HG03139 (cell line): ENCODE measurements at regions not wholly inside any gene's neighbourhood (a gene's known extent, or its start where the extent isn't known, plus 50 kb on each side); places are given as distances from the start of the nearest gene placed in this dataset.

Experiments used
- ATAC-seq: cut with Tn5 transposase; IDR thresholded peaks from one replicate; pipeline ENCODE4 v1.9.1; 2021; ENCODE audit not compliant: unreplicated experiment

DNA sequence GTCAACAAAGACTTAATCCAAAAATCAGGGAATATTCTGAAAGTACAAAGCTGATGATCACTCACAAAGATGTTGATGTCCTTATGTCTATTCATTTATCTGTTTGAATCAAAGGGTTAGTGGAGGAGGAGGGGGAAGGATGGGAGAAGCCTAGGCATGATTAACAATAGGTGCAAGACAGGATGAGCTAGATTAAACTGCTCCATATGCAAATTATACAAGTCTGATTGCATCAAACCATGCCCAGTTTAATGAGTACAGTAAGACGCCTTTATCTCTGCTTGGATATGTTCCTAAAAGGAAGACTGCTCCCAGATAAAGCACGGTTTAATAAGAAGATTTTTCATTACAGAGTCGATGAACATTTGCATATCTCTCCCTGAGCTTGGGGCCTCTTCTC lies 626.4 kb upstream of the NOX3 start:
- no peak for ATAC-seq

DNA sequence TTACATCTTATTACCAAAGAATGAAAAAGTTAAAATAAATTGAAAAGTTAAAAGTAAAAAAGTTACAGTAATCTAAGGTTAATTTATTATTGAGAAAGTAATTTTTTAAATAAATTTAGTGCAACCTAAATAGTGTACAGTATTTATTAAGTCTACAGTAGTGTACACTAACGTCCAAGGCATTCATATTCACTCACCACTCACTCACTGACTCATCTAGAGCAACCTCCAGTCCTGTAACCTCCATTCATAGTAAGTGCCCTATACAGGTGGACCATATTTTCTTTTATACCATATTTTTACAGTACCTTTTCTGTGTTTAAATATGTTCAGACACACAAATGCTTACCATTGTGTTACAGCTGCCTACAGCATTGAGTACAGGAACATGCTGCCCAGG lies 624.7 kb upstream of the NOX3 start:
- no peak for ATAC-seq

GRCh38 chr6:156068881-156069280 lies 613.2 kb upstream of the NOX3 start:
- ATAC-seq = no peak

DNA sequence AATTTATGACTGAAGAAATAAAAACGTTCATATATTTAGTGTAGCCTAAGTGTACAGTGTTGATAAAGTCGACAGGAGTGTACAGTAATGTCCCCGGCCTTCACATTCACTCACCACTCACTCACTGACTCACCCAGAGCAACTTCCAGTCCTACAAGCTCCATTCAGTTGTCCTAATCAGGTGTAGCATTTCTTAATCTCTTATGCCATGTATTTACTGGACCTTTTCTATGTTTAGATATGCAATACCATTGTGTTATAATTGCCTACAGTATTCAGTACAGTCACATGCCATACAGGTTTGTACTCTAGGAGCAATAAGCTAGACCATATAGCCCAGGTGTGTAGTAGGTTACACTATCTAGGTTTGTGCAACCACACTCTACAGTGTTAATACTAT lies 610.2 kb upstream of the NOX3 start:
- ATAC-seq = no peak

DNA sequence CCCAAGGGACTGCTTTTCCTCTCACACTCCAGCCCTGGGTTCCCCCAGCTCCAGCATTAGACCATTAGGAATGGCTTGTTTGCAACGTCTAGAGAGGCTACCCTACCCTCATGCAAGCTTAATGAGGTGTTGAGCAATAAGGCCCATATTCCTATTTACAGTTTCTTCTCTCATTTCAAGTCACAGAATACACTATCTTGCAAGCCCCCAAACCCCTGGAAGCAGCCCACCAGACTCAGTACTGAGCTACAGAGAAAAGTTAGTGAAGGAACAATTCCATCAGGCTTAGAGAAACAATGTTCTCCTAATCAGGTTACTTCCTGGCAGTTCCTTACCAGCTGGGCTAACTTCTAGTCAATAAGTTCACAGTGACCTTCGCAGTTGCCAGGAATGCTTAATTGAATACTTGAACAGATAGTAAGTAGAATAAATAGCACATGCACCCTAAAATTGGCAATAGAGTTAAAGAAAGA lies 606.5 kb upstream of the NOX3 start:
- ATAC-seq = no peak

DNA sequence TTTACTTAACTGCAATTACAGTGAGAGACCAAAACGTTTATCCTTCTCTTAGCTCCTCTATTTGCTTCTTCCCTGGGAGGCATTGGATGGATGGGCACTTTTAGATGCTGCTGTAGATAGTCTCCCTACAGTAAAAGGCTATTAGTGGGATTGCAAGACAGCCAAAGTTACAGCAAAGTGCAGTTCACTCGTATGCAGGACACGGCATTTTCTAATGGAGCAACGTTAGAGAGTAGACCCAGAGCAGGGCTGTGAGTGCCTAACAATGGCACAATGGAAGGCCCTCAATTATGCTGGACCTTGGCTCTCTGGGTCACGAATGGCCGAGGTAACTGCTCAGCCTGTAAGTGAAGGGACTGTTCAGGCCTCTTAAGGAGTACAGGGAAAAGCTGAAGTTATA lies 605.8 kb upstream of the NOX3 start:
- no peak for ATAC-seq

GRCh38 chr6:156060013-156060412 lies 604.4 kb upstream of the NOX3 start:
- ATAC-seq = no peak

GRCh38 chr6:156058356-156058755 lies 602.7 kb upstream of the NOX3 start:
- ATAC-seq = no peak

DNA sequence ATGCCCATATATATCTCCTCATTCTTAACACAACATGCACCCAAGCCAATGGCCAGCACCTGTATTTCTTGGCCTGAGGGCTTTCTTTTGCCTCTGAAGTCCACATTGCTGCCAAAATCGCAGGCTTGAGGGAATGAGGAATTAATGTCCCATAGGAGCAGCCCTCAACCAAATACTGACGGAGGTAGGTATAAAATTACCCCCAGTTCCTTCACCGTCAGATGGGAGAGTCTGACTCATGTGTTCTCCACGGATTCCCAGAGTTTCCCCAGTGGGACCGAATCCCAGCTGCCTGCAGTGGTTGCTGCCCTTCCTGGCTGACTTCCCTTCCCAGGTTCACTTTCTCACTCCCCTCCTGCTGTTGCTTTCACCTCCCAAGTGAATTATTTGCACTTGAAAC lies 602.2 kb upstream of the NOX3 start:
- ATAC-seq = no peak

- no peak for ATAC-seq
These were observed 600.4 kb upstream of the NOX3 start for GRCh38 chr6:156056085-156056484.

- no peak for ATAC-seq
These were observed 598.0 kb upstream of the NOX3 start for GRCh38 chr6:156053626-156054025.

GRCh38 chr6:156046841-156047449 lies 591.3 kb upstream of the NOX3 start:
- no peak for ATAC-seq

- no peak for ATAC-seq
These were observed 590.6 kb upstream of the NOX3 start for GRCh38 chr6:156046268-156046665.

- no peak for ATAC-seq
These were observed 590.0 kb upstream of the NOX3 start for GRCh38 chr6:156045401-156046267.

DNA sequence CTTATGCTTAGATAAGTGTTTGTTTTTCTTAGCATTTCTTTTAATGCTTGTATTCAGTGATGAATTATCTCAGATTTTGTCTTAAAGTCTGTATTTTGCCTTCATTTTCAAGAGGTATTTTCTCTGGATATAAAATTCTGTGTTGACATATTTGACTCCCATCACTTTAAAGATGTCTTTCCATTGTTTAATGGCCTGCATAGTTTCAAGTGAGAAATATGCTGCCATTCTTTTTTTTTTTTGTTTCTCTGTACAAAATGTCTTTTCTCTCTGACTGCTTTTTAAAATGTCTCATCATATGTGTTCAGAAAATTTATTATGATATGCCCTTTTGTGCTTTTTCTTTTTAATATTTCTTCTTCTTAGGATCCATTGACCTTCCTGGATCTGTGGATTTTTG lies 578.0 kb upstream of the NOX3 start:
- no peak for ATAC-seq

DNA sequence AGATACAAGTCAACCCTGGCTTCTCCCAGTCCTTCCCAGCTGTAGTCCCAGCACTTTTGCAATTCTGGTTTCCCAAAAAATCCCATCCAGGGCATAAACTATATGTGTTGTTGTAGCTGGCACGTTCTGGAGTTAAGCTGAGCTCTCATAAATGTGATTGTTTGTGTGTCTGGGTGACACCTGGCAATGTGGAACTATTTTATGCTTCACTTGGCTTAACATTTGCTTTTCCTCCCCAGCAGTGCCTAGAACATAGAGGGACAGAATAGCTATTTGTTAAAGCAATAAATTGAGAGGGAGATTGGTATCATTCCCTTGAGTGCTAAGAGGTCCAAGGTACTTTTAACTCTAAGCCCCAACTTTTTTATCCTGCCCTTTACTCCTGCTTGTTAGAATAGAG lies 575.9 kb upstream of the NOX3 start:
- no peak for ATAC-seq

DNA sequence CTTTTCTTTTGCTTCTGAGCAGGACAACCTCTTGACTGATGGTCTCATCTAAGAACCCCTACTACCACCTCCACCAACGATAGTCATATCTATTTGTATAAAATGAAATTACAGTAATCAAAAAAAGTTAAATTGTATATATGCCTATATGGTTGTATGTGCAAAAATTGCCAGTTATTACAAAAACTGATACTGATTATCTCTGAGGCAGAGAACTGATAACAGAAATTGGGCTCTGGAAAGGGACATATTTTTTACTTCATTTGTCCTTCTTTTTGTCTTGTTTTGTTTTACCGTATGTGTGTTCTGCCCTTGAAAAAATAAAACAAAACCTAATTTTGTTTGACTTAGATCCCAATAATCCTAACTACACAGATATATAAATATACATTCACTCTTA lies 574.4 kb upstream of the NOX3 start:
- no peak for ATAC-seq

GRCh38 chr6:156029286-156029985 lies 573.8 kb upstream of the NOX3 start:
- ATAC-seq = no peak

DNA sequence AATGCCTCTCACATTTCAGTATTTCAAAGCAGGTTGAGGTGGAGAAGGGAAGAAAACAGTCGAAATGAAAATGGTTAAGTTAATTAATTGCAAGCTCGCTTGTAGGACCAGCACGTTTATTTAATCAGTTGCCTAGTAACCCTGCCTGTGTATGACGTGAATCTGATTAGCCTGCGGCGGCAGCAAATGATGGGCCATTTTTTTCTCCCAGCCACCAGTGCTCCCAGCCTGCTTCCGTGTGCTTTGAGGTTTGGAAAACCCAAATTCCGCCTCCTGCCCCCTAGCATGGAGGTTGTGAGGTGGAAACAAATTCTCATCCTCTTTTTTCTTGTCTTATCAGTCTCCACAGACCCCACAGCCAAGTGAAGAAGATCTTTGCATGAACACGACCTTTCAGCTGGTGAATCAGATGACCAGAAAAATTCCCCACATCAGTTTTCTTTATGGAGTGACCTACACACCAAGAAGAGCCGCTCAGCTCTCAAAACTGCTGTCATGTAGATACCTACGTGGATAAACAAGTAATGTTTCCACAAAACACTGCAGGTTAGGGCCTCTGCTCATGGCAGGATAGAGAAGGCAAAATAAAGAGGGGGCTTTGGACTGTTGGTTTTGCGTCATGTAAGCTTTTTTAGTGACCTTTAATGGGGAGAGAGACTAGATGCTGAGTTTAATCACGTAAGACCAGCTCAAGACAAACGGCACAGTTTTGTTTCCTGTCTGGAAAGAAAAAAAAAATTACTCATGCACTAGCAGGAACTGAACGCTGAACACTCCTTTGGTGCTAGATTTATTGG lies 572.9 kb upstream of the NOX3 start:
- no peak for ATAC-seq

DNA sequence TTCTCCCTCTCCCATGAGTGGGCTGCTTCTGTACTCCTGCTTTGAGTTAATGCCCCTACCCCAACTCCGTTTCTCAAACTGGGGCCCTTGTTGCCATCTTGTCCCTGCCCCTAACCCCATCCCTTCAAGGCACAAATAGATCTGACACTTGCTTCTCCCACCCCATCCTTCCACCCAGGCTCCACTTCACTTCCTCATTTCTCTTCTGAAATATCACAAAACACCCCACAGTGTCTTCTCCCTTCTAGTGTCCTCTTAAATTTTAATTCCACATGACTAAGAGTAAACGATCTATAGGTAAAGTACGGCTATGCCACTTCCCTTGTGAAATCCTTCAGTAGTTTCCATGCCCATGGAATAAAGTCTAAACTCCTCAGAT lies 571.6 kb upstream of the NOX3 start:
- ATAC-seq = no peak
